Inflammatory macrophage treated with lipopolysaccharide for 1 hour (primary cell): ENCODE measurements at regions not wholly inside any gene's neighbourhood (a gene's known extent, or its start where the extent isn't known, plus 50 kb on each side); places are given as distances from the start of the nearest gene placed in this dataset.
"Not testable (repeated sequence)": the region's sequence is repeated elsewhere in the genome, so short reads cannot be mapped to it uniquely, and the experiment has no call there.

Source experiments
- DNase-seq, 2 donors: peaks; one replicate each; pipeline ENCODE4 v3.0.0-alpha.2; 2020 to 2022

DNA sequence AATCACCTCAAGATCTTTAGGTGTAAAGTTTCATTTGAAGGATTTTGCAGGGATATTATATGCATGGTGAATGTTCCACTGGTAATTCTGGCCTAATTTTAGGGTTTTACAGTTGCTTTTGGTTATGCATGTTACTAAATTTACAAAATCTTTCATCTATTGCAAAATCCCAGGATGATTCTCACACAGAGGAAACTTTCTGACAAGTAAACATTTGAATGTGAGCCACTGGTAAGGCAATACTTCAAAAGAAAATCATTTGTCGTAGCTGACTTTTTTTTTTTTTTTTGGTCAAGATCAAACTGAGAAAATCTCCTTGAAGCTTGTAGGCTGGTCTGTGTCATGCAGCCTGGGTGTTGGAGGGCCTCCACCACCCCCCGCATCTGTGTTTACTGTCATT, 141.9 kb upstream of the EXOC2 start:
- no peak for DNase-seq

DNA sequence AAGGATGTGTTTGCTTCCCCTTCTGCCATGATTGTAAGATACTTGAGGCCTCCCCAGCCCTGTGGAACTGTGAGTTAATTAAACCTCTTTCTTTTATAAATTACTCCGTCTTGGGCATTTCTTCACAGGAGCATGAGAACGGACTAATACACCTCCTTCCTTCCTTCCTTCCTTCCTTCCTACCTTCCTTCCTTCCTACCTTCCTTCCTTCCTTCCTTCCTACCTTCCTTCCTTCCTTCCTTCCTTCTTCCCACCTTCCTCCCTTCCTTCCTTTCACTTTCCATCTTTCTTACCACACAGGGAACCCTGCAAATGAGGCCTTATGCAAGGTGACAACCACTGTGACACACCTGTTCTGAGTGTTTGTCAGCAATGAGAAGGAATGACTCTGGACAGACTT, 141.3 kb upstream of the EXOC2 start:
- DNase-seq: no peak

DNA sequence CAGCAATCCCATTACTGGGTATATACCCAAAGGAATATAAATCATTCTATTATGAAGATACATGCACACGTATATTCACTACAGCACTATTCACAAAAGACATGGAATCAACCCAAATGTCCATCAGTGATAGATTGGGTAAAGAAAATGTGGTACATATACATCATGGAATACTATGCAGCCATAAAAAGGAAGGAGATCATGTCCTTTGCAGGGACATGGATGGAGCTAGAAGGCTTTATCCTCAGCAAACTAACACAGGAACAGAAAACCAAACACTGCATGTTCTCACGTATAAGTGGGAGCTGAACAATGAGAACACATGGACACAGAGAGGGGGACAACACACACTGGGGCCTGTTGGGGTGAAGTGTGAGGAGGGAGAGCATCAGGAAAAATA, 139.9 kb upstream of the EXOC2 start:
- DNase-seq: not testable (repeated sequence)

DNA sequence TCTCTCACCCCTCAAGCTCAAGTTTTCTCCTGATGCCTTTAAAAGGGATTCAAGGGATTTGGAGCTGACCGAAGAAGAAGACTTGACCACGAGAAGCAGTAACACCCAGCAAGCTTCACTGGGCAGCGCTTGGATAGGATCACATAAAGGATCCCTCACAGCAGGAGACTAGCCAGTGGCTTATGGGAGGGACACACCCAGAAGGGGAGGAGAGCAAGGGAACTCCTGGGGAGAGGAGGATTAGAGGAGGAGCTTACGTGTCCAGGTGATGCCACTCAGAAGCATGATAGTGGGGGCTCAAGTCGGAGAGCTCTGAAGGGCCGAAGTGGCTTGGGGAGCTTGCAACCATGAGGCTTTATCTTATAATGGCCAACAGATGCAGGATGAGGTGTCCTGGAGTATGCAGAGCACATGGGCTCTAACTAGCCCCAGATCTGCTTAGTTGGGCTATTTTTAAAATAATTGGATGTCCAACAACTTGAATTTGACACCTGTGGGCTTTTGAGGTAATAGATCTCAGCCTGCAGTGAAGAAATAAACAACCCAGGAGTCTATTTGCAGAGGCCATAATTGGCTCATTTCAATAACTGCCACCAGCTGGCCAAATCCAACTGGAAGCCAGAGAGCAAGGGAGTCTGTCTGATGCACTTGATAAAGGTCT, 137.9 kb upstream of the EXOC2 start:
- no peak for DNase-seq

DNA sequence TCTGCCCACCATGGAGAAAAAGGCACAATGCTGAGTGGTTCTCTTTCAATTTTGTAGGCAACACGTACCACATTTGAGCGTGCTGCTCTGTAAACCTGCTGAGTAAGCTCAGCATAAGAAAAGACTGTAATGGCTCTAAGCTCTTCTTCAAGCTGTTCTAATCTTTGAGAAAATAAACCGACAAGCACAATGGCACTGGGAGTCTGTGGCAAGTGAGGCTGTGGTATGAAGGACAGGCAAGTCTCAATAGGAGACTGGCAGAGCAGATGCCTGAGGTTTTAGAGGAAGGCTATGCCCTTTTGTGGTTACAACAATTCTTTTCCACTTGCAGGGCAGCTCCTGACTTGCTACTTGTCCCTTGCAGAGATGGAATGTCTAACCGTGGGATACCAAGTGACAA, 136.7 kb upstream of the EXOC2 start:
- no peak for DNase-seq

DNA sequence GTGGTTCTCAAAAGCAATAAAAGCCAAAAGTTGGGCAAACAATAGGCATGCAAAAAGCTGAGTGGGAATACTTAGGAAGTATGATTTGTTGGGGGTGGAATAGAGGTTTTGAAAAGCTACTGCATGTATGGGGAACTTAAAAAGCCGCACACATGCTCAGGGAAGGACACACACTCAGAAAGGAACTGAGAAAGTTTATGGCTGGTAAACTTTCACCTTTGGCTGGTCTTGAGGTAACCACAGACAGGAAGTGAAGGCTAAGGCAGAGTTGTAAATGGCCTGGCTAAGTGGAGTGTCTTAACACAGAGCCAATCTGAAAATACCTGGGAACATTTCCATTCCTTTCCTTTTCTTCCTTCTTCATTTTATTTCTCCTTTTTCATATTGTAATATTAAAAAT, 134.5 kb upstream of the EXOC2 start:
- DNase-seq: no peak

DNA sequence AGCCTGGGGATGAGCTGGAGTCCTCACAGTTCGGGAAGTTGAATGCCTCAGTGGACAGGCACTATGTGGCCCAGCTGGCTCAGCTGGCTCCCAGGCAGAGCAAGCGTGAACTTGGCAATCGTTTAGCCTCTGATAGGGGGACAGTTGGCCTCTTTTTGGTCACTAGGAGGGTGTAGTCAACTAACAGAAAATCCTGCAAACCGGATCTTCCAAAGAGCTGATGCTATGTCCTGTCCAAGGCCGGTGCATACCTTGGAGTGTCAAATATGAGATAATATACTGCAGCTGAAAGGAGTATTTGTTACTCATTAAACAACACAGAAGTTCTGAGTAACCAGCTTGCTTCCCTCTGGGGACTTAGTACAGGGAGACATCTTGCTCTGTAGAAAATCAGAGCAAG, 126.2 kb upstream of the EXOC2 start:
- no peak for DNase-seq

DNA sequence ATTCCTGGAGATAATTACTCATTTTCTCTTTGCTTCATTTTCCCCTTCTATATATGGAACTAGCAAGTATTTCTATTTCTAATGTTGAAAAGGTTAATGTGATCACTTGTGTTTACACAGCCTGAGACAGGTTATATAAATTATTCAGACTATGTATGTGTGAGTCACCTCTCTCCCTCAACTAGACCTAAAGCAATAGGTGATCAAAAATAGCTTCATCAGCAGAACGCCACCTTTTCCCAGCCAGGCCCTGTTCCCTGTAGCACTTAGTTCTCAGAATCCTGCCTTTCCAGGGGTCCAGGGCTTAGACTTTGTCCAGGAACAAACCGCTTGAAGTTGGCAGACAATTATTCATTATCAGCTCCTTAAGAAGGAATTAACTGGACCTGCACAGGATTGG, 125.3 kb upstream of the EXOC2 start:
- DNase-seq: no peak

DNA sequence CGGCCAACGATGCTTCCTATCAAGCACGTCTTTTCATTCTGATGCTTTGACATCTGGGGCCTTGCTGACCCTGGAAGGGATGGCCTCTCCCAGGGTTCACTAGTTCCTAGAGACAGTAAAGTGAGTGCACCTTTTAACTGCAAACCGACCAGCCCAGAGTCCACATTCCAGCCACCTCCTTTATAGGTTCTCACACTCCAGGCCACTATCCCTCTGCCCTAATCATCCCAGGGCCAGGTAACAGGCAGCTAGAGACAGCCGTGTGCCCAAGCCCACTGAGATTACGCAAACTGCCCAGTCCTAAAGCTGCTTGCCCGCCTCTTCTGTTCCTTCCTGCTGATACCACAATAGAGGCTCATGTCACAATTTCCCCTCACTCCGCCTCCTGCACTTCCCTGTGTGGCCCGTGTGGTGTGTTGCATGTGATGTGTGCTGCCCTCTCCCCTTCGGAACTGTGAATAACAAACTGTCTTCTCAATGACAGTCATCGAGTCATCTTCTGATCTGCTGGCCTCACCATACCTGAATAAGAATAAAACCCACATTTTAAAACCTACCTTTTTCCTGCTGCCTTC, 123.7 kb upstream of the EXOC2 start:
- peak; percentile 54 to 69 for DNase-seq

DNA sequence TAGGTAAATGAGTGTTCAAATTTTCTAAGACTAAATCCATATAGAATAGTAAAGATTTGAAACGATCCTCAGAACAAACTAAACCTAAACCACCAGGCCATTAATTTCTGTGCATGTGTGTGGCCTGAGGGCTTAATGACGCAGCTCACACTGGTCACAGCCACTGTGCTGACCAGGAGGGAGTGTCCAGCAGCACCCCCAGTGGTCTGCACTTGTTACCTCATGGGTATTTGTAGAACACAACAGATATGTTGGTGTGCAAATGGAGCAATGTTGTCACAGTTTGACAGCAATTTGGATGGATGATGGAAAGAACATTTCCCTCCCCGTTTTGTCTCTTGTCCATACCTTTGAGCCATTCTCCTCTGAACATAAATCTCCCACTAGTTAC, 122.4 kb upstream of the EXOC2 start:
- no peak for DNase-seq

DNA sequence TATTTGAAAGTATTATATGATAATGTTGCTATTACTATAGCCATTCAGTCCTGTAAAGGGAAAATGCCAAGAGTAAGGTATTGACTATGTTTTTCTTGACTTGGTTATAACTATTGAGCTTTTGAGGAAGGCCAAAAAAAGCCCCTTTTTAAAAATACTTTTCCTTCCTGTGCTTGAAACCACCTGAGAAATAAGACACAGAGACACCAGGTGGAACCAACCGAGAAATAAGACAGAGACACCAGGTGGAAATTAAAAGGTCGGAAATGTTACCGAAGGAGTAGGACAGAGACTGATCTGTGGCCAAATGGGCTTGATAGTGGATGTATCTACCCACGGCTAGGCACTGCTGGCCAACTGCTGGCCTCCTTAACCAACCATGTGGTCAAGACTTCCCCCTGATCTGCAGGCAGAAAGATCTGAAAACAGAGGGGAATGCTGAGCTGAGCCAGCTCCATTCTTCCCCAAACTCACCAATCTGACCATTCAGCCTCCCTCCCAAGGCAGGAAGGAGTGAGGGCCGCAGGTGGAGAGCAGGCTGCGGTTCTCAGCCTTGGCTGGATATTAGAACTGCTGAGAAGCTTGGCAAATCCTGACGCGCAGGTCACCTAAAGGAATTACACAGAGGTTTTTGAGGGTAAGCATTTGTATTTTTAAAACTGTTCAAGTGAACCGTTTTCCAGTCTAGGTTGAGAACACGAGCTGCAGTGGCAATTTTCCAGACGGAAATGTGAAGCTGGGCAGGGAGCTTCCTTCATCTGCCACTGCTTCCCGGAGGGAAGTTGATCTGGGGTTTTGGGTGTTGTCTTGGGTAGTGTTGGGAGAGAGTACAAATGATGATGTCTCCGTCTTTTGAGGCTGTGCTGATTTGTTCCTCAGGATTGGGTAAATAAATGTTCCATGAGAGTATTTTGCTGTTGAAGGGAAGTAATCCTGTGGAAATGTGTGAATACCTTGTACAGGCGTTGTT, 121.7 kb upstream of the EXOC2 start:
- DNase-seq: no peak

DNA sequence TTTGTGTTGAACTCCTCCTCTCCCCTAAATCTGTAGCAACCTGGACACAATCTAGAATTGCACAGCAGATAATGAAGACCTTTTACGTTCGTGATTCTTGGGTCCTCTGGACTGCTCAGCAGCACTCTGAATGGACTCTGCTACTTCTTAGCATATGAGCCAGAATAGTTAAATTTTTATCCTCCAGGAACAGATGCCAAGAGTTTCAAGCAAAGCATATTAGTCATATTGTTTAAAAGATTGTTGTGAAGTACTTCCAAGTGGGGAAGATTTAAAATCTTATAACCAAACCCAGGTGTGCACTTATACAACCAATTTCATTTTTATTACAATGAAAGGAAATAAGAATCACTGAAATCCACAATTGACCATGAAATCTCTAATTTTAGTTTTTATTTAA, 118.9 kb upstream of the EXOC2 start:
- no peak for DNase-seq

DNA sequence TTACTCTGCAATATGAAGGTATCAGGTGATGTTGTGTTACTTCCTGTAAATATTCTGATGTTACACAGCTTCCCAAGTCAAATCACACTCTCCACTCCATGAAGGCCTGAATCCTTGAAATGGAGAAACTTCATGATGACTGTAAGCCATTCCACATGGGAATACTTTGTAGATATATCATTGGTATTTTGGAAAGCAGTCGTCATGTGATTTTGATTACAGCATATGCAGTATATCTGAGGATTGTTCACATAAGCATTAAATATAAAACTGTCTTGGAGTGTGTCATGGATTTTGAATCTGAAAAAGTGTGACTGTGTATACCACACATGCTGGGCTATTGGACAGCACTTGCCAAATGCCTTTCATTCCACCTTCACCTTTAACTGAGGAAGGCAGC, 118.3 kb upstream of the EXOC2 start:
- no peak for DNase-seq

DNA sequence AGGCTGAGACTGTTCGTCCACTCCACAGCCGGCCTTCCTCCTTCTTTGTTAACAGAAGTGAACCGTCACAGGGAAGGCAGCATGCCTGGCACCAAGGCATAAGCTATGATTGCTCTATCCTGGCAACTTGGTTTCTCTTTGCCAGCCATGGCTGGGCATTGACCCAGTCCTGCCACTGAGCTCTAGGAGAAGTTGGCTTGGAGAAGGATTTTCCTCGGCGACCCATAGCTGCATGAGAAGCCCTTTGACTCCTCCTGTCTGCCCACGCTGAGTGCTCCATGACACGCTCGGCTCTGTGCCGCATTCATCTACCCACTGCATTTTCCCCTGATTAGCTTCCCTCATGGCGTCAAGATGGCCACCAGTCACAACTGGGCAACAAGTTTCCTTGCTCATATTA, 111.8 kb upstream of the EXOC2 start:
- no peak for DNase-seq

DNA sequence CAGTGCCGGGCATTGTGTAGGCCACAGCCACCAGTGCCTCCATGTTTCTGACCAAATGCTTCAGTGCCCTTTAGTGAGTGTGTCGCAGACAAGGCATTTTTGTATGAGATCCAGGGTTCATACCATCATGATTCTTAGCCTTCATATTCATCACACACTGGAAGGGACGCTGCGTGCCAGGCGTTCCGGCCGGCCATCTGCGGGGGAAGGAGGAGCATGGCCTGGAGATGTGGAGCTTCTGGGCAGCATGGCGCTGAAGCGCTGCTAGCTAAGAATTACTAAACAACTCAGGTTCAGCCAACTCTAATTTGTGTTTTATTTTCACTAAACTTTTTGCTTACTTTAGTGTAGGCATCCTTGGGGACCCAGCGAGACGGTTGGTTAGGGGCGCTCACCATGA, 111.4 kb upstream of the EXOC2 start:
- DNase-seq: no peak

DNA sequence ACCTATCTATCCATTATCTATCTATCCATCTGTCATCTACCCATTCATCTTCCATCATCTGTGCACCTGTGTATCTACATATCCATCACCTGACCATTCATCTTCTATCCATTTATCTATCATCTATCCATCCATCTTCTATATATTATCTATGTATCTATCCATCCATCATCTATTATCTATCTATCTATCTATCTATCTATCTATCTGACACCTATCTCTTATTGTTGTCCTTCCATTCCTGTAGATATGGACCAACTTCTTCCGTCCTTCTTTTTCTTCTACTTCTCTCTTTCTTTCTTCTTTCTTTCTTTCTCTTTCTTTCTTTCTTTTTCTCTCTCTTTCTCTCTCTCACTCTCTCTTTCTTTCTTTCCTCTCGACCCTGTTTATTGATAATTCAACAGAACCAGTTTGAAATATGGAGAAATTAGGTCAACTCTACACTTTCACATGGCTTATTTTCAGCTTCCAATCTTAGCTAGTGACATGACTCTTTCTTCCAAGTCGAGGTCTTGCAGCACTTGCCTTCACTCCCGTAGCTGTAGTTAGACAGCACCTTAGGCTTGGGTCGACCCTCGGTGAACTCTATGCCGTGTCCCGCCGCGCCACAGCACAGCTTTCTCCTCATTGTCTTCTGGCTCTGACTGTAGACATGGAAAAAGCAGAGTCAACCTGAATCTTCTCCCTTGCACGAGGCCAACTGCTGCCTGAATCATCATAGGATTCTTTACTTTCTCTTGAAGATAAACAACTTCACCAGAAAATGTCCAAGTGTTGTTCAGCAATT, 110.4 kb upstream of the EXOC2 start:
- DNase-seq: no peak

DNA sequence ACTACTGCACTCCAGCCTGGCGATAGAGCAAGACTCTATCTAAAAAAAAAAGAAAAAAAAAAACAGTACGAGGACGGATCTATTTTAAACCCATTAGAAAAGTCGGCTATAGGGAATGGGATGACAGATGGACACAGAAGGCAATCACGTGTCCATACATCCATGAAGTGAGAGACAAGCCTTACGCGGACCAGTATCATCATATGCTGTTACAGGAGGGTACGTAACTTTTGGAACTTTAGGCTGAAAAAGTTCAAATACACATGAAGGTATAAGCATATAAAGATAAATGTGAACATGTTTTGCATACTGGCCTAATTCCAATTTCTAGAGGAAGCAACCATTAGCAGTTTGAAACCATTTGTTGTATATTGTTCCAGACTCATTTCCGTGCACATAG, 109.8 kb upstream of the EXOC2 start:
- no peak for DNase-seq

DNA sequence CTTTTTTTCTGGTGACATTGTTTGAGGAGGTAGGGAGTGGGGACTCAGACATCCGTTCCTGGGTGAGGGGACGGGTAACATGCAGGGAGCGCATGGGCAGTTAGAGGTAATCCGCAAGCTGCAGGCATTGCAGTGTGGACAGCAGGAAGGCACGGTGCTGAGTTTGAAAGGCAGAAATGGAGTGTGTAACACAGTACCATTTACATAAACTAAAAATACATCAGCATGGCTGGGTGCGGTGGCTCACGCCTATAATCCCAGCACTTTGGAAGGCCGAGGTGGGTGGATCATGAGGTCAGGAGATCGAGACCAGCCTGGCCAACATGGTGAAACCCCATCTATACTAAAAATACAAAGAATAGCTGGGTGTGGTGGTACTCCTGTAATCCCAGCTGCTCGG, 109.3 kb upstream of the EXOC2 start:
- not testable (repeated sequence) for DNase-seq

DNA sequence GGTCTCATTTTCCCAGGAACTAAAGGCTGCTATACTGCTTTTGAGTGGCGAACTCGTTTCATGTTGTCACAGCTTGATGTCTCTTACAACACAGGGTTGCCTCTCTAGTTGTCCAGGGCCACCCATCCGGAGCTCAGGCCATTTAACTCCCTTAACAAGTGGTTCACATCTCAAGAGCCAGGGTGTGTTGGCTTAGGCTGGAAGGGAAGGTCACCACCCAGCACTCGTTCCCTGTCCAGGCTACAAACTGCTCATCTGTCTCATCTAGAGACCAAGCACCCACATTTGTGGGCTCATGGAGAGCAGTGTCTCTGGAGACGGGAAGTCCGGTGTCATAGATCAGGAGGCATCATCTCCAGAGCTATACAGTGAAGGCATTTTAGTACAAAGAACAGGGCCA, 106.8 kb upstream of the EXOC2 start:
- no peak for DNase-seq

DNA sequence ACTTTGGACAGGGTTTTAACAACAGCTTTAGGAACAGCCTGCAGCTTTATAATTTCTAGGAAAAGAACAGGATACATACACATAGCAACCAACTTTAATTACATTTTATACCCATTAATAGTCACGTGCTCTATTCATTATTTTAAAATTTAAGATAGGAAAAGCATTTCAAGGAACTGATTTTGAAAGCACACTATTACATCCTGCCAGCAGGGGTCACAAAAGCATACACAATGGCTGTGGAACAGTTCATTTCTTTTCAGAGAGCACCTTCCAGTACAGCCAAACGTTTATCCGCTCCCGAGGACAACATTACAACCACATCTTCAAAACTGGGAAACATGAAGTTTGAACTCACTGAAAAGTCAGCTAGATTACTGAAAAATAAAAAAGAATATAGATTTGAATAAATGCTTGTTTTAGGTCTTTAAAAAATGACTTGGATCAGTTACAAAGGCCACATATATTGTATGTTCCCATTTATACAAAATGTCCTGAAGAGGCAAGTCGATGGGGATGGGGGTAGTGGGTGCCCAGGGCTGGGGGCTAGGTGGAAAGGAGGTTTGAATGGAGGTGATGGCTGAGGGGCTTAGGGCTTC, 104.6 kb upstream of the EXOC2 start:
- peak; percentile 9 to 69 for DNase-seq

DNA sequence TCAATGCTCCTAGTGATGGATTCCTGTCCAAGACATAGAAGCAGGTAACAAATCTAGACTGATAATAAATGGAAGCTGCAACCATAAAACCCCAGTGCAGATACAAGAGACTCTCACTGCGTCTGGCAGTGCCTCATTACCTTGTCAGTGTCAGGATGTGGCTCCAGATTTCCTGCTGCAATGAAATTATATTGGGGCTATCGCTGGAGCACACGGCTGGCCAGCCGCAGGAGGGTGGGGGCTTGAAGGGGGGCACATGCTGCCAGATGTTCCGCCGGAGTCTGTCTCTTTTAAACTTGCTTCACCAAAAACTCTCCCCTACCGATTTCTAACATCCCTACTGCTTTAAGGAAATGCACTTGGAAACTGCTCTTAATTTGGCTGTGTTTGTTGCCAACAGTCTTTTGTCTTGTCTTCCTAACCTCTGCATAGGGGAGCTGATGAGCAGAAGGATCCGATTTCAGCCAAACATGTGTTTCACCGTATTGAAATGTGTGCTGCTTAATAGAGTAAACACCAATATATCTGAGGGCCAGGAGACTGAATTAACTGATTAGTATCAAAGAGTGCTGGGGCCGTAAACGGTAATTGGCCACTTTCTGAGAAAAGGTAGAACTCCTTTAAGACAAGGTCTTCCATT, 102.2 kb upstream of the EXOC2 start:
- DNase-seq: no peak

DNA sequence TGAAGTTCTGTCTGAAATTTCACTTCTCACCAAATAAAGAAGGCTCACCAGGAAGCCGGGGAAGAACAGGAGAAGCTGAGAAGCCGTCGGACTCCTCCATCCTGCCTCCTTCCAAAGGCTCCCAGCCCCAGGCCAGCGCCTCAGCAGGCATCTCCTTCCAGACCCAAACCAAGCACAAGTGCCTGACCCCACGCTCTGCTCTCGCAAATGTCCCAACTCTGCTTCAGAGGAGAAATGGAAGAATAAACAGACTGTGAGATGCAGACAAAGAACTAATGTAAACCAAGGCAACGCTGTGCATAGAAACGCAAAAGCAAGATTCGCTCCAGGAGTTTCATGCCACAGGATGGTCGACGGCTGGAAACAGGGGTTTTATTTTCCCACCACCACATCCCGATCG, 100.3 kb upstream of the EXOC2 start:
- no peak for DNase-seq
